NCI-H748 treated with DMSO at 0.1 percent for 48 hours (cell line): ENCODE measurements at regions not wholly inside any gene's neighbourhood (a gene's known extent, or its start where the extent isn't known, plus 50 kb on each side); places are given as distances from the start of the nearest gene placed in this dataset.
A peak's percentile ranks its signal among the peaks of the same experiment; 100 is the strongest.
"Not testable (repeated sequence)": the region's sequence is repeated elsewhere in the genome, so short reads cannot be mapped to it uniquely, and the experiment has no call there.

Experiments used
- DNase-seq: peaks from one replicate; lab custom pipeline; 2025; lab: John Stamatoyannopoulos, UW

GRCh38 chr9:129413537-129414376 lies 207.1 kb downstream of the C9orf50 start:
- peak; percentile 91 for DNase-seq

GRCh38 chr9:129412814-129413536 lies 207.9 kb downstream of the C9orf50 start:
- DNase-seq: no peak

DNA sequence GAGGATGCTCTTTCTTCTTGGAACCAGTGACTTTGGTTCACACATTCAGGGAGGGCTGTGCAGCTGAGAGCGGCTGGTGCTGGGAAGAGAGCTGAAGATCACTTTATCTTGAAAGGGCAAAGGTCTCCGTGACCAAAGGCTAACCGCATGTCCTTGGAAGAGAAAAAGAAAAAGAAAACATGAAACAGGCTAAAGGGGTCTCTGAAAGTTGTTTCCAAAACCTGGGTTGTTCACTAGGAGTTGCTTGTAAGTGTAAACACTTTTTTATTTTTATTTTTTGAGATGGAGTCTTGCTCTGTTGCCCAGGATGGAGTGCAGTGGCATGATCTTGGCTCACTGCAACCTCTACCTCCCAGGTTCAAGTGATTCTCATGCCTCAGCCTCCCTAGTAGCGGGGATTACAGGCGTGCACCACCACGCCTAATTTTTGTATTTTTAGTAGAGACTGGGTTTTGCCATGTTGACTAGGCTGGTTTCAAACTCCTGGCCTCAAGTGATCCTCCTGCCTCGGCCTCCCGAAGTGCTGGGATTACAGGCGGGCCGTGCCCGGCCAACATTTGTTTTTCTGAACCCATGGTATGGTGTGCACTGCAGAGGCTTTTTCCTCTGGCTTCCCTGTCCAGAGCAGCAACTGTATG lies 208.6 kb downstream of the C9orf50 start:
- not testable (repeated sequence) for DNase-seq

DNA sequence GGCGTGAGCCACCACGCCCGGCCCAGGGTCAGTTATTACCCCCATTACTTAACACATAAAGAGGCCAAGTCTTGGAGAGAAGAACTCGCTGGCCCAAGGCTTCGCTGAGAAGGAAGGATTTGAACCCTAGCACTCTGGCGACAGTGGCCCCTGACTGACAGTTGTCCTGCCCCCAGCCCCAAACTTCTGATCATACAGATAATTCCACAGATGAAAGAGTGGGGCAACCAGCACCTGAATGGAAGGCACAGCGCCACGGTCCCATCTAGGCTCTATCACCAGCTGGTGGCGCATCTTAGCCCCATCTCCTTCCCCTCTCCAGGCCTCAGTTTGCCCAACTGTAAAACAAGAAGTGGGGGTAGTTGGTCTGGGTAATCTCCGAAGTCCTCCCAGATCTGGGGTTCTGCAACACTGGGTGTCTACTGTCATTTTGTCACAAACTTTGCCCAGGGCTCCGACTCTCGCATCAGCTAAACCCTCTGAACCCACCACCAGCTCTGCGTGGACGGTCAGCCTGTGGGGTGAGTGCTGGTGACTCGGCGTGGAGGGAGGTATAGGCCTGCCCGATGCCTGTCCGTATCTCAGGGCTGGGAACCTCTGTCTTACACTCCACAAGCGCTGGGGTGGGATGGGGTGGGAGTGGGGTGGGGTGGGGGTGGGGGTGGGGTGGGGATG lies 209.3 kb downstream of the C9orf50 start:
- DNase-seq: no peak

DNA sequence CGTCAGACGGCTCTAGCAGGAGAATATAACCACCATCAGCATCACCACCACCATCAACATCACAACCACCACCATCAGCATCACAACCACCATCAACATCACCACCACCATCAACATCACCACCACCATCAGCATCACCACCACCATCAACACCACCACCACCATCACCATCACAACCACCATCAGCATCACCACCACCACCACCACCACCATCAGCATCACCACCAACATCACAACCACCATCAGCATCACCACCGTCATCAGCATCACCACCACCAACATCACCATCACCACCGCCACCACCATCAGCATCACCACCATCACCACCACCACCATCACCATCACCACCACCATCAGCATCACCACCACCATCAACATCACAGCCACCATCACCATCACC lies 210.7 kb downstream of the C9orf50 start:
- no peak for DNase-seq

GRCh38 chr9:129408535-129409215 lies 212.2 kb downstream of the C9orf50 start:
- DNase-seq: no peak

- no peak for DNase-seq
These were observed 212.9 kb downstream of the C9orf50 start for GRCh38 chr9:129407905-129408452.

- DNase-seq: no peak
These were observed 214.3 kb downstream of the C9orf50 start for GRCh38 chr9:129406278-129407225.

- no peak for DNase-seq
These were observed 215.1 kb downstream of the C9orf50 start for GRCh38 chr9:129405827-129406213.

GRCh38 chr9:129405089-129405826 lies 215.6 kb downstream of the C9orf50 start:
- DNase-seq: no peak

DNA sequence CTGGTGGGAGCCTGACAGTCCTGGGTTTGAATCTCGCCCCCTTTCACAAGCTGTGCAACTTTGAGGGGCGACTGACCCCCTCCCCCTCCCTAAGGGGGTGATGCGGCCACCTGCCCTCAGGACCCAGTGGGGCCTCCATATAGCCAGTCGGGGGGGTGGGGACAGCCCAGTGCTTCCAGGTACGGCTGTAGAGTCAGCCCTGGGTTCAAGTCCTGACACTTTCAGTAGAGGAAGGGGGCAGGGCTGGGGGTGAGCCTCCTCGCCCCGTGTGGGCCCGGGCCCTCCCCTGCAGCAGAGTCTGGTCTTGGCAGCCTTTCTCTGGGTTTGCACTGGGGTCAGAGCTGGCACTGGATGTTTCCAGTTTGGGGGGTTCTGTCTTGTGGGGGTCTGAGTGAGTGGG lies 216.3 kb downstream of the C9orf50 start:
- no peak for DNase-seq

- DNase-seq: no peak
These were observed 216.9 kb downstream of the C9orf50 start for GRCh38 chr9:129403779-129404620.

DNA sequence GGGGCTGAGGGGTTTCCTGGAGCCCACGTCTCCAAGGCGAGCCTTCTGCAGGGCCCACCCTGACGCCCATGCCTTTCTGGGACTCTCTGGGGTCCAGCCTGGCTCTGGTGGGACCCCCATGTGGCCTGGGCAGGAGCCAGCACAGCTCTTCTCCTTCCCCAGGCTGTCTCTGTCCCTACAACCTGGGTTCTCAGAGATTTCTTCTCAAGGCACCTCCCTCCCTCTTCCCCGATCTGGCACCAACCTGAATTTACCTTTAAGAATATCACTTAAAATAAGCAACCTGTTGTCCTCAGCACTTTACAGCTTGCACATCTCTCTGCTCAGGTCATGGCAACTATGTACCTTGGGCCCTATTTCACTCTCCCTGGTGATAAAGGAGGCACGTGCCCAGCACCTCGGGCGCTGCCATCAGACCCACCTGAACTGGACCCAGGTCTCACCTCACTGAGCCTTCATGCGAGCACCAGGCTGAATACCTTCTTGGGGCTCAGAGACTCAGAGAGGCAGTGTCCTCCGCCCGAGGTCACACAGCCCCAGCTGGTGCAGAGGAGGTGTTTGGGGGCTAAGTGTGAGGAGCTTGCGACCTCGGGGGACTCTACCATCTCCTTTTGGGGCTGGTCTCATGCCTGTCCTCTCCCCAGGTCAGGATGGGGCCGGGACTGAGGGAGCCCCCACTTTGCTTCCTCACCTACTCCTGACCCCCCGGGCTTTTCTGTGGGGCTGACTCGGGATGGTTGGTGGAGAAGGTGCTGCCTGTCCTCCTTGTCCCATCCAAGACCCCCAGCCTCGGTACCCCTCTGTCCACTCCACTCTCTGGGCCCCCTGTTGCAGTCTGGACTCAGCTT lies 217.7 kb downstream of the C9orf50 start:
- DNase-seq: no peak

DNA sequence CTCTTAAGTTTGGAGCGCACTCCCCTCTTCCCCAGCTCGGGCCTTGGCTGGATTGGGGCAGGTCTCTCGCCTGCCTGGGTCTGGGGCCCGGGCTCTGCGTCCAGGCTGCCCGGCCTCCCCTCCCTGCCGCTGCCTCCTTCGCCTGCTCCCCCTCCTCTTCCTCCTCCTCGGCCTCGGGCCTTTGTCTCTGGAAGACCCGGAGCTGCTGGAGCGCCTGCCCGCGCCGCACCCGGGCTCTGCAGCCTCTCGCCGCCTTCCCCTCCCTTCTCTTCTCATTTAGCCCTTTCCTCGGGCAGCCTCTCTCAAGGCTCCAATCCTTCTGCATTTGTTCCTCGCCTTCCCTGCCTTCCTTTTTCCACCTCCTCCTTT lies 218.5 kb downstream of the C9orf50 start:
- DNase-seq: no peak

DNA sequence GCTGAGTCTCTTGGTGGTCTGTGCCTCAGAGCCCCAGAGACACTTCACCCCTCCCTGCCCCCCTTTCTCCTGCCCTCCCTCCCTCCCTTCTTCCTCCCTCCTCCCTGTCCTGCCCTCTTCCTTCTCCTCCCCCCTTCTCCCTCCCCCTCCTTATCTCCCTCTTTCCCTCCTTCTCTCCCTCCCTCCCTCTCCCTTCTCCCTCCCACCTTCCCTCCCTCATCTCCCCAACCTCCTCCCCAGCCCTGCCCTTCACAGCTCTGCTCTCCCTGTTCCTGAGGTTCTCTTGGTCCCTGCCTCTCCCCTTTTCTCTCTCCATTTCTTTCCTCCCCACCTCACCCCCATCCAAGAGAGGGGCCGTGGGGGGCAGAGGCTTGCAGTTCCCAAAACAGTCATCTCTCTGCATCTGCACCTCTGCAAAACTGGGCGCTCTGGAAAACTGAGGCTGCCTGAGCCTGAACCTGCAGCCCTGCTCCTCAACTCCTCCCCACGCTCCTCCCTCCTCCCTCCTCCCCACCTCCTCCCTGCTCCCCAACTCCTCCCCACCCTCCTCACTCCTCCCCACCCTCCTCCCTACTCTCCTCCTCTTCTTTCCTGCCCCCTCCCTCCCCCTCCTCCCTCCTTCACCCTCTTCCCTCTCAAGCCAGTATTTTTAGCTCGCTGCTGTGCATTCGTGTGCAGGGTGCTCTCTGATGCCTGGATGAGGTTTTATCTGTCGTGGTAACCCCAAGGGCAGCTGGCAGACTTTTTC lies 219.1 kb downstream of the C9orf50 start:
- DNase-seq: no peak

DNA sequence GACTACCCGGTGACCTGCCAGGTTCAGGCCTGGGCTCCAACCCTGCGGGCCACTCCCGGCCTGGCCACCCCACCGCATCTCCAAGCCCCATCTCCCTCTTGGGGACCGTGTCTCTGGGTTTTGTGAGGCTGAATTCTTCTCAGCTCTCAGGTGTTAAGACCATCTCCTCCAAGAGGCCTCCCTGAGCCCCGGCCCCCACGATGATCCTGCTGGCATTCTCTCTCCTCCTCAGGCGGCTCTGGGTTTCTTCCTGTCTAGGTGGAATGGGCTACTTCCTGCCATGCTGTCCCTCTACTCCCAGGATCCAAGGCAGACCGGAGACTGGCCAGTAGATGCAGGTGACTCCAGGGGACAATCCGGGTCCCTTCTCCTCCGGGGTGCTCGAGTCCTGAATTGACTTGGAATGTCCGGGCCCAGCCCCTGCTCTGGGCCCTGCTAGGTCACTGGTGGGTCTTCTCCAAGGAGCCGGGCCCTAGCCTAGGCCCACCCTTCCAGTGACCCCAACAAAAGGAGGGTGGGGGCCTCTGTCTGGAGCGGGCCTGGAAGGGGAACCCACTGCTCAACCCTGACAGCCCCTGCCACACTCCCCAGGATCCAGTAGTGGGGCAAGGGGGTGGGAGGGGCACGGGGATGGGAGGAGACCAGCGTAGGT lies 219.8 kb downstream of the C9orf50 start:
- DNase-seq: no peak
